Prostate gland (tissue), 2 donors: ENCODE measurements at regions not wholly inside any gene's neighbourhood (a gene's known extent, or its start where the extent isn't known, plus 50 kb on each side); places are given as distances from the start of the nearest gene placed in this dataset.

Source experiments
- POLR2A ChIP-seq: fragments of 450-650 bp; IDR thresholded peaks from one replicate; pipeline ENCODE4 v1.6.1; 2016; ENCODE audit warnings: antibody characterized with exemption, mild to moderate bottlenecking
- POLR2AphosphoS5 ChIP-seq: sonication (generic); formaldehyde crosslinking; IDR thresholded peaks from one replicate; pipeline ENCODE4 v1.6.1; 2017; ENCODE audit warnings: antibody characterized with exemption
- TF ChIP-seq, protein P1 (sequence below), 4 experiments: fragments of 200-600 bp in 2 of 4; fragments of 450-650 bp in 2 of 4; sonication (generic) in 2 of 4; IDR thresholded peaks; 1 replicate in 3 of 4; 2 replicates in 1 of 4; pipeline ENCODE4 v1.5.1; 2016 to 2019; ENCODE audit warnings: antibody characterized with exemption in 4 of 4, mild to moderate bottlenecking in 2 of 4, moderate library complexity in 2 of 4

- TF ChIP-seq, protein P1, sequence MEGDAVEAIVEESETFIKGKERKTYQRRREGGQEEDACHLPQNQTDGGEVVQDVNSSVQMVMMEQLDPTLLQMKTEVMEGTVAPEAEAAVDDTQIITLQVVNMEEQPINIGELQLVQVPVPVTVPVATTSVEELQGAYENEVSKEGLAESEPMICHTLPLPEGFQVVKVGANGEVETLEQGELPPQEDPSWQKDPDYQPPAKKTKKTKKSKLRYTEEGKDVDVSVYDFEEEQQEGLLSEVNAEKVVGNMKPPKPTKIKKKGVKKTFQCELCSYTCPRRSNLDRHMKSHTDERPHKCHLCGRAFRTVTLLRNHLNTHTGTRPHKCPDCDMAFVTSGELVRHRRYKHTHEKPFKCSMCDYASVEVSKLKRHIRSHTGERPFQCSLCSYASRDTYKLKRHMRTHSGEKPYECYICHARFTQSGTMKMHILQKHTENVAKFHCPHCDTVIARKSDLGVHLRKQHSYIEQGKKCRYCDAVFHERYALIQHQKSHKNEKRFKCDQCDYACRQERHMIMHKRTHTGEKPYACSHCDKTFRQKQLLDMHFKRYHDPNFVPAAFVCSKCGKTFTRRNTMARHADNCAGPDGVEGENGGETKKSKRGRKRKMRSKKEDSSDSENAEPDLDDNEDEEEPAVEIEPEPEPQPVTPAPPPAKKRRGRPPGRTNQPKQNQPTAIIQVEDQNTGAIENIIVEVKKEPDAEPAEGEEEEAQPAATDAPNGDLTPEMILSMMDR (IDR thresholded peaks at IDR 0.05) = no peak
- TF ChIP-seq POLR2A (no peak), POLR2AphosphoS5 (no peak)
Observed at GRCh38 chr12:29880987-29881386, 97.2 kb upstream of the TMTC1 start.
